ENCODE measurements at regions not wholly inside any gene's neighbourhood (a gene's known extent, or its start where the extent isn't known, plus 50 kb on each side); places are given as distances from the start of the nearest gene placed in this dataset.

DNA sequence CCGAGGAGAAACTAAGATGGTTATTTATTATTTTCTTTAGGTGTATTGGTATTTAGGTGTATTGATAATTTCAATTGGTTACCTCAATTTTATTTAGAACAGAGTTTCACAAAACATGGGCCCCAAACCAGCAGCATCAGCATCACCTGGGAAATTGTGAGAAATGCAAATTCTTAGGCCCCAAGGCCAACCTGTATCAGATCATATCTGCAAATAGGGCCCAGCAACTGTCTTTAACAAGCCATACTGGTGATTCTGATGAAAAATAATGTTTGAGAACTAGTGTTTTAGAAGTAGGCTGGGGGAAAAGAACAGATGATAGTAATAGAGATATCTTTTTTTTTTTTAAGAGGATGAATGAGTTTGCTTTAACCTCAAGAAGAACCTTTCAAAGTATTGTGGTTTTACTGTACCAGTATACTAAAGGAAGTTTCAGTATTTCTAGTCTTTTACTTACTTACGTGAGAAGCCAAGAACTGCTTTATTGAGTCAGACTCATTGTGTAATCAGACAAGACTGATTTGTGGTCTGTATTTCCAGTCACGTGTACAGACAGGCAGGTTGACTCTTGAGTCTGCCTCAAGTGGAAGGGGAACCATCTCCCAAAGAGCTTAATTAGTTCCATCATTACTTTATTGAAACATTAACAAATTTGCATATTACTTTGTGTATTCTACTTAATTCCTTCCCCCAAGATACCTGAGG lies 60.4 kb upstream of the GAREM1 start:
- no peaks in the 10 kb centered on the region for H4K20me1 ChIP-seq (ENCODE audit: low read length)
- no peak for ATAC-seq
- no peaks in the 10 kb centered on the region for H3K79me2 ChIP-seq (ENCODE audit: low read length)
- intact Hi-C loops (cut with micrococcal nuclease): loop anchor here (5.0 kb wide), 1 partner anchor 49 kb away; no protein-coding TSS in a partner anchor
- no peak overlapping the region for H3K4me3 ChIP-seq (ENCODE audit: low read length)
- no TSS peak for BruUV-seq (replicated peaks)
- H3K9me3 ChIP-seq (ENCODE audit: low read length): no peaks in the 10 kb centered on the region
- no peaks in the 10 kb centered on the region for H3K9me2 ChIP-seq (replicated peaks; ENCODE audit: low read length)
- peak; percentile 46 for DNase-seq
- no peaks in the 10 kb centered on the region for H3F3A ChIP-seq (ENCODE audit: low read length, unreplicated experiment)
- H3K4me1 ChIP-seq (ENCODE audit: insufficient read depth, low read length): no peaks in the 10 kb centered on the region
- ChIA-PET CTCF (no interaction called here), POLR2A (ENCODE audit: unreplicated experiment) (no interaction called here)
- no peaks in the 10 kb centered on the region for H3K36me3 ChIP-seq (ENCODE audit: low read depth, low read length)
- H2AFZ ChIP-seq (ENCODE audit: low read length): no peak overlapping the region
- no peak overlapping the region for H3K9ac ChIP-seq (ENCODE audit: low read length)
- TF ChIP-seq, protein P1, sequence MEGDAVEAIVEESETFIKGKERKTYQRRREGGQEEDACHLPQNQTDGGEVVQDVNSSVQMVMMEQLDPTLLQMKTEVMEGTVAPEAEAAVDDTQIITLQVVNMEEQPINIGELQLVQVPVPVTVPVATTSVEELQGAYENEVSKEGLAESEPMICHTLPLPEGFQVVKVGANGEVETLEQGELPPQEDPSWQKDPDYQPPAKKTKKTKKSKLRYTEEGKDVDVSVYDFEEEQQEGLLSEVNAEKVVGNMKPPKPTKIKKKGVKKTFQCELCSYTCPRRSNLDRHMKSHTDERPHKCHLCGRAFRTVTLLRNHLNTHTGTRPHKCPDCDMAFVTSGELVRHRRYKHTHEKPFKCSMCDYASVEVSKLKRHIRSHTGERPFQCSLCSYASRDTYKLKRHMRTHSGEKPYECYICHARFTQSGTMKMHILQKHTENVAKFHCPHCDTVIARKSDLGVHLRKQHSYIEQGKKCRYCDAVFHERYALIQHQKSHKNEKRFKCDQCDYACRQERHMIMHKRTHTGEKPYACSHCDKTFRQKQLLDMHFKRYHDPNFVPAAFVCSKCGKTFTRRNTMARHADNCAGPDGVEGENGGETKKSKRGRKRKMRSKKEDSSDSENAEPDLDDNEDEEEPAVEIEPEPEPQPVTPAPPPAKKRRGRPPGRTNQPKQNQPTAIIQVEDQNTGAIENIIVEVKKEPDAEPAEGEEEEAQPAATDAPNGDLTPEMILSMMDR (conservative IDR thresholded peaks at IDR 0.05; ENCODE audit: low read depth, low read length): no peak
- no peak for TF ChIP-seq EZH2phosphoT487 (IDR thresholded peaks at IDR 0.05; ENCODE audit: borderline replicate concordance, low read length)
- TF ChIP-seq EZH2 (IDR thresholded peaks at IDR 0.05; ENCODE audit: low read length, unreplicated experiment): no peak
- H3K4me2 ChIP-seq (ENCODE audit: low read length): no peak overlapping the region
- no peaks in the 10 kb centered on the region for H3K27me3 ChIP-seq (ENCODE audit: low read length)
- no peak overlapping the region for H3K27ac ChIP-seq (ENCODE audit: low read length)

DNA sequence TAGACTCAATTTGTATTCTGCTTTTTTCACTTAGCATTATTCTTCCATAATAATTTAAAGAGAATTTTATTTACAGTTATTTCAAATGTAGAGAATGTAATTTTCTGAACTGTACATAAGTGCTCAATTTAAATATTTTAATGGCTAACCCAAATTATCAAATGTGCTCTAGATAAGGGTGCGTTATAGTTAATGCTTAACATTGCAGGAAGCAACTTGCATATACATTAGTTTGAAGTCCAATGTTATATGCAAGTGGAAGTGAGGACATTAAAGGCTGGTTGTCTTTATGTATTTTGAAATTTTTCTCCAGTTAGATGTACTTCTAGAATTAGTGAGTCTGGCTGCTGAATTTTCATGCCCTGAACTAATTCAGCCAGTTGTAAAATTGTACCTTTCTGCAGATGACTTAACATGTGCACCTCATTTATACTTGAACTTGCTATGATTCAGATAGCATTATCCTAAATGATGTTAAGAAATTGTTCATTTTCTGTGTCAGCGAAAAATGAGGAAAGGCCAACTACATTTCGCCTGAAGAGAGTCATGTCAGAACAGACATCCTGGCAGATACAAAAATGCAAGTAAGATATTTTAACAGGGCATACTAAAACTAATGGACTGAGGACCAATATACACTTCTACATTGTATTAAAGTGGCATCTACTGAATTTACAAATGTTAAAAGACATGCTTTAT lies 59.2 kb upstream of the GAREM1 start:
- Histone ChIP-seq H2AFZ (ENCODE audit: low read length) (no peak overlapping the region), H3K79me2 (ENCODE audit: low read length) (no peaks in the 10 kb centered on the region), H3K9me2 (replicated peaks; ENCODE audit: low read length) (no peaks in the 10 kb centered on the region), H3K27me3 (ENCODE audit: low read length) (no peaks in the 10 kb centered on the region), H3K36me3 (ENCODE audit: low read depth, low read length) (no peaks in the 10 kb centered on the region), H4K20me1 (ENCODE audit: low read length) (no peaks in the 10 kb centered on the region), H3F3A (ENCODE audit: low read length, unreplicated experiment) (no peaks in the 10 kb centered on the region), H3K9me3 (ENCODE audit: low read length) (no peaks in the 10 kb centered on the region), H3K4me3 (ENCODE audit: low read length) (no peak overlapping the region), H3K9ac (ENCODE audit: low read length) (no peak overlapping the region), H3K4me2 (ENCODE audit: low read length) (no peak overlapping the region), H3K27ac (ENCODE audit: low read length) (no peak overlapping the region), H3K4me1 (ENCODE audit: insufficient read depth, low read length) (no peaks in the 10 kb centered on the region)
- intact Hi-C loops (cut with micrococcal nuclease): loop anchor here (5.0 kb wide), 1 partner anchor 48 kb away; no protein-coding TSS in a partner anchor
- CTCF ChIA-PET: no interaction called here
- DNase-seq (no peak), ATAC-seq (no peak)
- TF ChIP-seq, protein P1 (conservative IDR thresholded peaks at IDR 0.05; ENCODE audit: low read depth, low read length): no peak
- TF ChIP-seq EZH2phosphoT487 (IDR thresholded peaks at IDR 0.05; ENCODE audit: borderline replicate concordance, low read length): no peak
- no peak for TF ChIP-seq EZH2 (IDR thresholded peaks at IDR 0.05; ENCODE audit: low read length, unreplicated experiment)
- no TSS peak for BruUV-seq (replicated peaks)
- POLR2A ChIA-PET (ENCODE audit: unreplicated experiment): no interaction called here

DNA sequence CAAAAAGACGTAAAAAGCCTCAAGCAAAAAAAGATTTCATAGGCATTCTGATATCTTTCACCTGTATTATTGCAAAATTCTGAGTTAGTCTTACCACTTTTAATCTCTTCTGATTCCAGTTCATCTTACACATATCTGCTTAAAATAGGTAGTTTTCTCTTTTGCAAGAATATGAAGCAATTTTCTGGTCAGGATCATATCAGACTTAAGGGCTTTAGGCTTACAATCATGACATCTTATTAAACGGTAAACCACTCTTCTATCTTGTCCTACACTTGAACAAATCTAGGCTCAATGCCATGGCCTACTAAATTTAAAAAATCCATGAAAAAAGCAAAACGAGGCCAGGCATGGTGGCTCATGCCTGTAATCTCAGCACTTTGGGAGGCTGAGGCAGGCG lies 50.1 kb upstream of the GAREM1 start:
- BruUV-seq (replicated peaks): no TSS peak
- Histone ChIP-seq H3K36me3 (ENCODE audit: low read depth, low read length) (no peaks in the 10 kb centered on the region), H2AFZ (ENCODE audit: low read length) (no peak overlapping the region), H3K27ac (ENCODE audit: low read length) (no peak overlapping the region), H3K79me2 (ENCODE audit: low read length) (no peaks in the 10 kb centered on the region), H3K9me3 (ENCODE audit: low read length) (no peaks in the 10 kb centered on the region), H3K27me3 (ENCODE audit: low read length) (no peaks in the 10 kb centered on the region), H4K20me1 (ENCODE audit: low read length) (no peaks in the 10 kb centered on the region), H3K4me3 (ENCODE audit: low read length) (no peak overlapping the region), H3F3A (ENCODE audit: low read length, unreplicated experiment) (no peaks in the 10 kb centered on the region), H3K9ac (ENCODE audit: low read length) (no peak overlapping the region), H3K9me2 (replicated peaks; ENCODE audit: low read length) (no peaks in the 10 kb centered on the region), H3K4me2 (ENCODE audit: low read length) (no peak overlapping the region), H3K4me1 (ENCODE audit: insufficient read depth, low read length) (no peaks in the 10 kb centered on the region)
- POLR2A ChIA-PET (ENCODE audit: unreplicated experiment): no interaction called here
- intact Hi-C loops (cut with micrococcal nuclease): no loop called here
- ATAC-seq (no peak), DNase-seq (no peak)
- CTCF ChIA-PET: no interaction called here
- no peak for TF ChIP-seq EZH2phosphoT487 (IDR thresholded peaks at IDR 0.05; ENCODE audit: borderline replicate concordance, low read length)
- TF ChIP-seq, protein P1 (conservative IDR thresholded peaks at IDR 0.05; ENCODE audit: low read depth, low read length): no peak
- no peak for TF ChIP-seq EZH2 (IDR thresholded peaks at IDR 0.05; ENCODE audit: low read length, unreplicated experiment)
